ENCODE measurements at regions not wholly inside any gene's neighbourhood (a gene's known extent, or its start where the extent isn't known, plus 50 kb on each side); places are given as distances from the start of the nearest gene placed in this dataset.

GRCh38 chr4:177826973-177827372, 384.7 kb upstream of the AGA start:
- no peak overlapping the region for H3K4me3 ChIP-seq (replicated peaks; ENCODE audit: low read depth, low read length)
- H3K36me3 ChIP-seq (ENCODE audit: control insufficient read depth, insufficient read depth, low read length): no peaks in the 10 kb centered on the region
- no peak for DNase-seq (ENCODE audit: extremely low read depth, insufficient read length)
- no peaks in the 10 kb centered on the region for H3K27me3 ChIP-seq (replicated peaks; ENCODE audit: control insufficient read depth, insufficient read depth, low read length)
- no peak for TF ChIP-seq CTCF (IDR thresholded peaks at IDR 0.05; ENCODE audit: insufficient read depth, low read length, poor library complexity, severe bottlenecking)

GRCh38 chr4:177841258-177841657, 399.0 kb upstream of the AGA start:
- Histone ChIP-seq H3K36me3 (ENCODE audit: control insufficient read depth, insufficient read depth, low read length) (no peaks in the 10 kb centered on the region), H3K27me3 (replicated peaks; ENCODE audit: control insufficient read depth, insufficient read depth, low read length) (no peaks in the 10 kb centered on the region), H3K4me3 (replicated peaks; ENCODE audit: low read depth, low read length) (no peak overlapping the region)
- DNase-seq (ENCODE audit: extremely low read depth, insufficient read length): no peak
- no peak for TF ChIP-seq CTCF (IDR thresholded peaks at IDR 0.05; ENCODE audit: insufficient read depth, low read length, poor library complexity, severe bottlenecking)

- DNase-seq (ENCODE audit: extremely low read depth, insufficient read length): no peak
- no peak overlapping the region for H3K4me3 ChIP-seq (replicated peaks; ENCODE audit: low read depth, low read length)
- no peak for TF ChIP-seq CTCF (IDR thresholded peaks at IDR 0.05; ENCODE audit: insufficient read depth, low read length, poor library complexity, severe bottlenecking)
- no peaks in the 10 kb centered on the region for H3K27me3 ChIP-seq (replicated peaks; ENCODE audit: control insufficient read depth, insufficient read depth, low read length)
- no peaks in the 10 kb centered on the region for H3K36me3 ChIP-seq (ENCODE audit: control insufficient read depth, insufficient read depth, low read length)
These were observed 411.0 kb upstream of the AGA start for GRCh38 chr4:177853229-177853628.

GRCh38 chr4:177855507-177856197, 413.4 kb upstream of the AGA start:
- no peak for TF ChIP-seq CTCF (IDR thresholded peaks at IDR 0.05; ENCODE audit: insufficient read depth, low read length, poor library complexity, severe bottlenecking)

GRCh38 chr4:177860171-177860570, 417.9 kb upstream of the AGA start:
- Histone ChIP-seq H3K4me3 (replicated peaks; ENCODE audit: low read depth, low read length) (no peak overlapping the region), H3K27me3 (replicated peaks; ENCODE audit: control insufficient read depth, insufficient read depth, low read length) (no peaks in the 10 kb centered on the region), H3K36me3 (ENCODE audit: control insufficient read depth, insufficient read depth, low read length) (no peaks in the 10 kb centered on the region)
- no peak for TF ChIP-seq CTCF (IDR thresholded peaks at IDR 0.05; ENCODE audit: insufficient read depth, low read length, poor library complexity, severe bottlenecking)
- DNase-seq (ENCODE audit: extremely low read depth, insufficient read length): no peak

More at GRCh38 chr4:177855507-177856197, 413.4 kb upstream of the AGA start:
- Histone ChIP-seq H3K4me3 (replicated peaks; ENCODE audit: low read depth, low read length) (no peak overlapping the region), H3K27me3 (replicated peaks; ENCODE audit: control insufficient read depth, insufficient read depth, low read length) (no peaks in the 10 kb centered on the region), H3K36me3 (ENCODE audit: control insufficient read depth, insufficient read depth, low read length) (no peaks in the 10 kb centered on the region)
- DNase-seq (ENCODE audit: extremely low read depth, insufficient read length): no peak
